NB4 (cell line): ENCODE measurements at regions not wholly inside any gene's neighbourhood (a gene's known extent, or its start where the extent isn't known, plus 50 kb on each side); places are given as distances from the start of the nearest gene placed in this dataset.
"Not testable (repeated sequence)": the region's sequence is repeated elsewhere in the genome, so short reads cannot be mapped to it uniquely, and the experiment has no call there.

Experiments used
- DNase-seq: peaks from one replicate; pipeline ENCODE4 v3.0.0; 2010; ENCODE audit warnings: low read depth
- H3K4me3 ChIP-seq: one replicate; pipeline ENCODE4 v1.5.1; 2011; ENCODE audit warnings: mild to moderate bottlenecking, low read depth, low read length, moderate library complexity
- MYC ChIP-seq: IDR thresholded peaks from 2 replicates; pipeline ENCODE4 v1.6.1; 2011; ENCODE audit warnings: low read depth, low read length
- POLR2A ChIP-seq: IDR thresholded peaks from 2 replicates; pipeline ENCODE4 v1.6.1; 2011; ENCODE audit warnings: mild to moderate bottlenecking; ENCODE audit not compliant: insufficient read length; ENCODE audit errors: extremely low read depth
- TF ChIP-seq, protein P1 (sequence below): IDR thresholded peaks from 2 replicates; pipeline ENCODE4 v1.6.1; 2011; ENCODE audit warnings: low read depth, low read length
- TF ChIP-seq, protein P2 (sequence below): IDR thresholded peaks from one replicate; pipeline ENCODE4 v1.5.1; 2012; ENCODE audit warnings: low read depth, low read length

DNA sequence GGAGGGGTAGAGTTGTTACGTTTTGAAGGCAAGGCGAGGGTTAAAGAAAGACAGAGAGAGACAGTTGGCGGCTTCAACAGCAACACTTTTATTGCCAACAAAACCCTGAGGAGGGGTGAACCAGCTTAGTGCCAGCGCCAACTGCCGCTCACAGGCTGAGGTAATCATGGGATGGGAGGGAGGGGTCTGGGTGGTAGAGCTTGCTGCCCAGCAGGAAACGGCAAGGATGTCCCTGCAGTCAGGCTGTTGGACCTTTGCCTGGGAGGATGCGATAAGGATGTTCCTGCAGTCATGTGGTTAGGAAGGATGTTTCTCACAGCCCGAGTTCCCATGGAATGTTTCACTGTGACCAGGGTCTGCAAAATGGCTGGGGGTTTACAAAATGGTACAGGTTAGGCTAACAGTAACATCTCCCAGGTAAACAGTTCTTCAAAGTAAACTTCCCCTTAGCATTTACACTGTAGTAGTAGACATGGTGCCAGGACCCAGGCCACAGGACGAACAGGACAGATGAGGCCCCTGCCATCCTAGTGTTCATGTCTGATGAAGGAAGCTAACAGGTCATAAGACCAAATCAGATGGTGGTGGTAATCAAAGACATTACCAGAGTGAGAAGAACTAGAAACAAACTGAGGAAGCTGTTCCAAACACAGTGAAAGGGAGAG is 647.3 kb upstream of the DEFB115 start:
- TF ChIP-seq, protein P1, sequence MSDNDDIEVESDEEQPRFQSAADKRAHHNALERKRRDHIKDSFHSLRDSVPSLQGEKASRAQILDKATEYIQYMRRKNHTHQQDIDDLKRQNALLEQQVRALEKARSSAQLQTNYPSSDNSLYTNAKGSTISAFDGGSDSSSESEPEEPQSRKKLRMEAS: no peak
- no peak for TF ChIP-seq MYC
- TF ChIP-seq, protein P2, sequence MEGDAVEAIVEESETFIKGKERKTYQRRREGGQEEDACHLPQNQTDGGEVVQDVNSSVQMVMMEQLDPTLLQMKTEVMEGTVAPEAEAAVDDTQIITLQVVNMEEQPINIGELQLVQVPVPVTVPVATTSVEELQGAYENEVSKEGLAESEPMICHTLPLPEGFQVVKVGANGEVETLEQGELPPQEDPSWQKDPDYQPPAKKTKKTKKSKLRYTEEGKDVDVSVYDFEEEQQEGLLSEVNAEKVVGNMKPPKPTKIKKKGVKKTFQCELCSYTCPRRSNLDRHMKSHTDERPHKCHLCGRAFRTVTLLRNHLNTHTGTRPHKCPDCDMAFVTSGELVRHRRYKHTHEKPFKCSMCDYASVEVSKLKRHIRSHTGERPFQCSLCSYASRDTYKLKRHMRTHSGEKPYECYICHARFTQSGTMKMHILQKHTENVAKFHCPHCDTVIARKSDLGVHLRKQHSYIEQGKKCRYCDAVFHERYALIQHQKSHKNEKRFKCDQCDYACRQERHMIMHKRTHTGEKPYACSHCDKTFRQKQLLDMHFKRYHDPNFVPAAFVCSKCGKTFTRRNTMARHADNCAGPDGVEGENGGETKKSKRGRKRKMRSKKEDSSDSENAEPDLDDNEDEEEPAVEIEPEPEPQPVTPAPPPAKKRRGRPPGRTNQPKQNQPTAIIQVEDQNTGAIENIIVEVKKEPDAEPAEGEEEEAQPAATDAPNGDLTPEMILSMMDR: no peak
- no peak for TF ChIP-seq POLR2A
- H3K4me3 ChIP-seq: no peak overlapping the region
- DNase-seq: no peak

DNA sequence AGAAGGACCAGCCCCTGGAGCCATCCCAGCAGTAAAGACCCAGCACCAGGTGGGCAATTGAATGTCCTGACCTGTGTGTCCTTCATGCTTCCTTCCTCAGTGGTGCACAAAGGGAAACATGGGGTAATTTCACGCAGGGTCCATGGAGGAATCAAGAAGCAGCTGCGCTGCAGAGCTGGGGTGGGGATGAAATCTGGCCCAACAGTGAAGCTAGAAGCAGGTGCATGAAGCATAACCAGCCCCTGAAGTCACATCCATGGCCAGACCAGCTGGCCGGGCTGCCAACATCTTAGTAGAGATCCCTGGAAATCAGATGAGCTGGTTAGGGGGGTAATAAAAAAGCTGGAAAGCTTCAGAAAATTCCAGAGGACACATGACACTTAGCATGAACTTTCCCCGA is 646.7 kb upstream of the DEFB115 start:
- TF ChIP-seq POLR2A (no peak), MYC (no peak)
- TF ChIP-seq, protein P1: no peak
- TF ChIP-seq, protein P2: no peak
- H3K4me3 ChIP-seq: no peak overlapping the region
- DNase-seq: no peak

DNA sequence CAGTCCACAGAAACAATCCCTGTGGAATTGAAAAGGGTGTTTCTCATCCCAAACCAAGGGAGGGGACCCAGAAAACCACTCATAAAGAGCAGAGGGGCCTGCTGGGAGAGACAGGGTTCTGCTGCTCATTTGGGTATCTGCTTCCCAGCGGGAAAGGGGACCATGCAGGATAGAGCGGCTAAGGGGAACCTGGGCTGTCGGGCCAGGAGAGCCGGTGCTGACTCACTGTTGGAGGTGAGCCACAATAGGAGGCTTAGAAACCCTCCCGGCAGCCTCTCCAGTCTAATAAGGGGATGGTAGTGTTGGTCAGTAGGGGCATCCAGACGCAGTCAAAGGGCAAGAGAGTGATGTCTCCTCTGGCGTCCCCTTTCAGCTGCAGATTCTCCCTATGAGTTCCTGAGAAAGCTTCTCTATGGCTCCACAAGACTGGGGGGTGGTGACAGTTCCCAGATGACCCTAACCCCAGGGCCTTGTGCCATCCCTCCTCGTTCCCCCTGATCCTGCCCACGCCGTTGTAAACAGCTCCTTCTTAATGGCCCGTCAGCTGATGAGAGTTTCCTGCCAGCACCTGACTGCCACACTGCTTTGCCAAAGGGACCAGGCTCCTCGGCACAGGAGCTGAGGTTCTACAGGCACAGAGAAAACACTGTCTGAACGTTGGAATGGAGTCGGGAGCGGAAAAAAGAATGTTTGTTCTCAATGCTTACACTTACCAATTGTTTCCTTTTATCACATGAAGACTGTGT is 646.1 kb upstream of the DEFB115 start:
- DNase-seq: no peak
- TF ChIP-seq, protein P2: no peak
- TF ChIP-seq POLR2A (no peak), MYC (no peak)
- TF ChIP-seq, protein P1: no peak
- H3K4me3 ChIP-seq: no peak overlapping the region

DNA sequence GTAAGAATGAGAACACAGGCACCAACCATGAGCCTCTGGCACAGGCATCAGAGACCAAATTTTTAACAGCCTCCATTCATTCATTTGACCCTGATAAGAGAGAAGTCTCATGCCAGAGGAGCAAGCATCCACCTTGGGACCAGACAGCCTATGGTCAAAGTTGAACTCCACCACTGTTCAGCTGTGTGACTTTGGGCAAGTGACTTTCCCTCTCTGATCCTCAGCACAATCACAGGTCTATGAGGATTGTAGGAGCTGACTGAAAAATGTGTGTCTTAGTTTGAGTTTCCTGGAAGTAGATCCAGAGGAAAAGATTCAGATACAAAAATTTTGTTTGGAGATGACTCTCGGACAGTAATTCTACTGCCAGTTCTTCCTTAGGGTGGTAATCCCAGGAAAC is 645.1 kb upstream of the DEFB115 start:
- TF ChIP-seq POLR2A (no peak), MYC (no peak)
- TF ChIP-seq, protein P2: no peak
- TF ChIP-seq, protein P1: no peak
- no peak for DNase-seq

DNA sequence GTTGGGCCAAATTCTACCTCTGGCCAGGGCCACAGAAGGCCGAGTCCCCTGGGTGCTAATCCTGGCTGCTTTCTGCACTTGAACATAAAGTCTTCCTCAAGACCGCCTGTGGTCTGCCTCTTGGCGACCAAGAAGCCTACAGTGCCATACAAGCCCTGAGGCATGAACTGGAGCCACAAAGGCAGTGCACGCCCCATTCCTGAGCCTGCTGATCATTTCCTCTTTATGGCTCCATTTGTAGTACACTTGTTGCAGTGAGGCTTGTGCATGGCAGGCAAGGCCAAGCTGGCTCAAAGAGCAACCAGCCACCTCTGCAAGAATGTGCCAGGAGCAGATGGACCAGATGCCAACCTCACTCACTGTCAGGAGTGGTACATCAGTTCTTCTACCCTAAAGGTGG is 636.1 kb upstream of the DEFB115 start:
- not testable (repeated sequence) for H3K4me3 ChIP-seq, DNase-seq

More for the DNA sequence above, 645.1 kb upstream of the DEFB115 start:
- no peak overlapping the region for H3K4me3 ChIP-seq

DNA sequence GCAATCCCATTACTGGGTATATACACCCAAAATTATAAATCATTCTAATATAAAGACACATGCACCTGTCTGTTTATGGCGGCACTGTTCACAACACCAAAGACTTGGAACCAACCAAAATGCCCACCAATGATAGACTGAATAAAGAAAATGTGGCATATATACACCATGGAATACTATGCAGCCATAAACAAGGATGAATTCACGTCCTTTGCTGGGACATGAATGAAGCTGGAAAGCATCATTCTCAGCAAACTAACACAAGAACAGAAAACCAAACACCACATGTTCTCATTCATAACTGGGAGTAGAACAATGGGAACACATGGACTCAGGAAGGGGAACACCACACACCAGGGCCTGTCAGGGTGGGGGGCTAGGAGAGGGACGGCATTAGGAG is 633.2 kb upstream of the DEFB115 start:
- not testable (repeated sequence) for H3K4me3 ChIP-seq, DNase-seq

DNA sequence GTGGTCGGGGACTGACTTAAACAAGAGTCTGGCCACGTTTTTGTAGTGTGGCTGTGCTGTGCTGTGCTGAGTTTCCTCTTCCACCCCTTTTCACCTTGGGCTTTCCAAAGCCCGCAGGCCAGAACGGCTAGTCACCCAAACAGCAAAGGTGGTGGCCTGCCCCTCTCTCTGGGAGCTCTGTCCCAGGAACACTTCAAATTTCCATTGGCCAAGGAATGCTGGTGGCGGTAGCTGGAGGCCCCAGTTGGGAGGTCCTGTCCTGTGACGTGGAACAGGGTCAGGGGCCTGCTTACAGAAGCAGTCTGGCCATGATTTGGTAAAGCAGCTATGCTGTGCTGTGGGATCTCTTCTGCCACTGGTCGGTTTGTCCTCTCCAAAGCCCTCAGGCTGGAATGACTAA is 628.1 kb upstream of the DEFB115 start:
- DNase-seq, H3K4me3 ChIP-seq: not testable (repeated sequence)
